DMS 273 (cell line): ENCODE measurements at regions not wholly inside any gene's neighbourhood (a gene's known extent, or its start where the extent isn't known, plus 50 kb on each side); places are given as distances from the start of the nearest gene placed in this dataset.

ENCODE experiments used
- DNase-seq: peaks from one replicate; lab custom pipeline; 2025; ENCODE audit not compliant: unreplicated experiment; lab: John Stamatoyannopoulos, UW

DNA sequence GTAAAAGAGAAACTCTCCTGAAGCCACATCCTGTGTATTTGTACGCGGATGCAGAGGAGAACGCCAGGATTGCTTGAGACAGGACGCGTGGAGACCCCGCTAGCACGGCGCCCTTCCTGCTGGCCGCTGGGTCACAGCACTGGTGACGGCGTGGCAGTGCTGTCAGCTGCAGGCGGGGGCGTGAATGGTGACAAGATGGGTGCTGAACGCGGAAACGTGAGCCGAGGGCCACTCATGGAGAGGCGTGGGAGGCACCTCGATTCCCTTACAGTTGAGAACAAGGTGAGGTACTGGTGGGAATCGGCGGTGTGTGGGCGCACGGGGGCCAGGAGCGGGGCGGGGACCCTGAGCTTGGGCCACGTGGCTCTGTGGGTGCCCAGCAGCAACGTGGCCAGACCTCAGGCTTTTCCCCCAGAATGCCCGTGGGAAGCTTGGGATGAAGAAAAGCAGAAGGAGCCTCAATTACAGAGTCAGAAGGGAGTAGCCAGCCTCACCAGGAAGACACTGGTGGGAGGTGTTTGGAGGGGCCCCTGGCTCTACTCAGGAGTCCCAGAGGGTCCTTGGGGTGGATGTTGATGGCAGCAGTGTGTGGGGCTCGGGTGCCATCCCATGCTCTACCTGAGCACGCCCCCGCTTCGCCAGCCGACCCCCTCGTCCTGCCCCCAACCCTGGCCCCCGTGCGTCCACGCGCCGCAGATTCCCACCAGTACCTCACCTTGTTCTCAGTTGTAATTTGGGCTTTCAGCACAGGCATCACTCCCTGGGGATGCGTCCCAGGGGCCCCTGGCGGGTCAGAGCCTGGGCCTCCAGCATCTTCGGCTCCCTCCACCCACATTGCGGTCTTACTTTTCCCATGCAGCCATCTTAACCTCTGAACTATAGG lies 208.4 kb upstream of the TCERG1L start:
- DNase-seq = no peak

DNA sequence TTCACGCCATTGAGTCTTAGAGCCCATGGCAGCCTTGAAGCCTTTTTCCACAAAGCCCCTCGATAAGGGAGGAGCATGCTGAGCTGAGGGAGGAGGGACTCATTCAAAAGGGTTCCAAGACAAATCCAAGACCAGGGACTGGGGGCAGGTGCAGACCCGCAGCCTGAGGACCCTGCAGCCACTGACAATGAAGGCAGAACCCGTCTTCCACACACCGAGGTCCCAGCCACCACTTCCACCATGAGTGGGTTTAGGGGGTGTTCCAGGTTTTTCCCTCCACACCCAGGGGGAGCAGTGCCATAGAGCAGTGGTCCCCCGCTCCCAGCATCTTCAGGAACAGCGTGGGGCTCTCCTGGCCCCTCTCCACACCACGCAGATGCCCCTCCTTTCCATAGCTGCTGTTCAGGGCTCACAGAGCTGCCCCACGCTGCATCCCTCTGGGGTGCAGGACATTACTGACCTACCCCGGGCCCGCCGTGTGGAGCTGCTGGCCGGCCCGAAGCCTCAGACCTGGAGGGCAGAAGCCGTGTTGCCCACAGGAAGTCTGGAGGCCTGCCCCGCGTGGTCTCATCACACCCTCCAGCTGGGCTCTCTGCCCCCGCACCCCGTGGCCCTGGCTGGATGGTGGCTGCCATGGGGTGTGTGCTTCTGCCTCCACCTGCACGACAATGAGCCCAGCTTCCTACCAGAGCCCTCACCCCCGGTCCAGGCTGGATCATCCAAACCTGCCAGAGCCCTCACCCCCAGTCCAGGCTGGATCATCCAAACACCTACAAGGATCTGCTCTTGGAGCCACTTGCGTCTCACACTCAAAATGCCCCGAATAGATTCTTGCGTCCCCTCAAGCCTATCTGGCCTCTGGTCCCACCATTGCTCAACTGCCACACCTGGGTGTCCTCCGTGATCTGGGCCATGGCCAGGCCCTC lies 220.0 kb upstream of the TCERG1L start:
- no peak for DNase-seq

DNA sequence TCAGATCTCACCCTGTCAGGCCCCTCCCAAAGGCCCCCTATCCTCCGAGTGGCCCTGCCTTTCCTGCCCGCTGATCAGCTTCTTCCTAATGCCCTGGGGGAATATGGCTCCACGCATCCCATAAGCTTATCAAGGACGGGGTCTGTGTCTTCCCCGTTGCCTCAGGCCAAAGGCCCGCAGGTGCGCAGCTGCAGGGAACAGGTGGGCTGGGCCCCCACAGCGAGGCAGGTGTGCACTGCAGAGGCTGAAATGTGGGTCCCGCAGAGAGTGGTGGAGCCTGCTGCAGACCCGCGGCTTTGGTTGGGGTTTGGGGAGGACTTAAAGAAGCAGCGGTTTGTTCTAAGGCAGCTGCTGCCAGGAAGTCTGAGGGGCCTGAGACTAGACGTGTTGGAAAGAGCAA lies 220.8 kb upstream of the TCERG1L start:
- DNase-seq = no peak

DNA sequence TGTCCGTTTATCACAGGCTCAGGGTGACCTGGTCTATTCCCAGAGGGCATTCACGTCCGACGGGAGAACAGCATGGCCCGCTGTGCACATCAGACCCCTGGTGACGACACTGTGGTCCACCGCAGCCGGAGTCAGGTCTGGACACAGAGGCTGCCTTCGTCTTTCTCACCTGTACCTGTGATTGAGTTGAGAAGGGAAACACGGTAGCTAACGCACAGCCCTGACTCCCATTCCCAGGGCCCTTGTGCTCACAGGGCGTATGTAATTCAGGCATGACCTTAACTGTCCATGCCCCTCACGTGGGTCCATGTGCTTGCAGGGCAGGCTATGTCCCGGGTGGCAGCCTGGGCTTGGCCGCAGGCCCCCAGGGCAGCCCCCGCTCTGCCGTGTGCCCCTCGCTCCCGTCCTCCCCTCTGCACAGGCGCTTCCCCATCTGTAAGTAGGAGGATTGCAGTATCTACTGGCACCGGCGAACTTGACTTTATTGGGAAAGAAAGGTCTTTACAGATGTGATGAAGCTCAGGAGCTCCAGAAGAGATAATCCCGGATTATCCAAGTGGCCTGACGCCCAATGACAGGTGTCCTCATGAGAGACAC lies 221.3 kb upstream of the TCERG1L start:
- DNase-seq = no peak

DNA sequence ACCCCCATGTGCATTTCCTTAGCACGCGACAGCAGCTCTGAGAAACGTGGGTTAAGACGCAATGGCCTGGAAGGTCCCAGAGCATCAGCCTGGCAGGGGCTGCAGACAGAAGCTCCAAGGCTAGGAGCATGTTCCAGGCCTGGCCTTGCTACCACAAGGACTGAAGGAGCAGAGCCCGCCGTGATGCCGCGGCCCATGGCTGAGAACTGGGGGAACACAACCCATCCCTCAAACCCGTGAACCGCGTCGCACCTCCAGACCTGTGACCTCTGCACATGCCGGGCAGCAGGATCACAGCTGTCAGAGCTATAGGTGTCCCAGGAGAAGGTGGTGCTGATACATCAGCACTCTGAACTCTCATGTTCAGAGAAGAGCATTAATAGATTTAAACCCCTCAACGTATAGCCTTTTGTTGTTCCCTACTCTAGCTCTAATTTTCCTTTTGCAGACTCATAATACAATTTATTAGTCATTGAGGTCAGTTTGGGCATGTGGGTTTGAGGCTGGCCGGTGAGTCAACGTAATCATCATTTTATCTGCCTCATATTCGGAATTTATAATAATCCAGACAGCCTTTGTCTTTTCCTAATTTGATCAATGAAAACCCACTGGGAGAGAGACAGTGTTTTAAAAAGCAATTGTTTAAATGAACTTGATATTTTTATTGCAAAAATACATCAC lies 222.5 kb upstream of the TCERG1L start:
- no peak for DNase-seq

DNA sequence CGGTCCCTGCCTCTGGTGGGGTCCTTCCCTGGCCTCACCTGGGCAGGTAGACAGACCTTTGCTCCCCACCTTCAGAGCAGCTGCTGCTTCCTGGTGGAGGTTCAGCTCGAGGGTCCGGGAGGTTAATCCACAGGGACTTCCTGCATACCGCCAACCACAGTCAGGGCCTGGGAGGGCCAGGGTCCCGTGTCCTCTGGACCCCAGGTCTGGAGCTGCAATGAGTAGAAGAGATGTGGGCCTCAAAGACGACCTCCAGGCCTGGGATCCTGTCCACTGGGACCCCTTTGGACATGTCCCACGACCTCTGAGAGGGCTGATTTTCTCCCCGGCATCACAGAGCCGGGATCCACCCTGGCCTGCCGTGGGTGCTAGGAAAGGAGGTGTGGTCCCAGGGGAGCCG lies 223.3 kb upstream of the TCERG1L start:
- DNase-seq = no peak

DNA sequence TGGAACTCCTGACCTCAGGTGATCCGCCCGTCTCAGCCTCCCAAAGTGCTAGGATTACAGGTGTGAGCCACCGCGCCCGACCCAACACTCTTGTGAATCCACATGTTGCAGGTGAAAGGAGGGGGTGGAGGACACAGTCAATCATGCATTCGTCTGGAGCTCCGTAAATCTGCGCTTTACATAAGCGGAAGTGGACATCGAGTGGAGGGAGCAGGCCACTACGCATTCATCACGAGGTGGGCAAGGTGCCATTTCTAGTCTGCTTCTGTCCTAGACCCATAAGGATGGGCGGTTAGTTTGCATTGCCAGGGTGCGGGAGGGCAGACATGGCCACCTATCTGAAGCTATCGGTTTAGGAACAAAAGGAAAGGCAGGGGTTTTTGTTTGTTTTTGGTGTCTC lies 225.2 kb upstream of the TCERG1L start:
- no peak for DNase-seq

DNA sequence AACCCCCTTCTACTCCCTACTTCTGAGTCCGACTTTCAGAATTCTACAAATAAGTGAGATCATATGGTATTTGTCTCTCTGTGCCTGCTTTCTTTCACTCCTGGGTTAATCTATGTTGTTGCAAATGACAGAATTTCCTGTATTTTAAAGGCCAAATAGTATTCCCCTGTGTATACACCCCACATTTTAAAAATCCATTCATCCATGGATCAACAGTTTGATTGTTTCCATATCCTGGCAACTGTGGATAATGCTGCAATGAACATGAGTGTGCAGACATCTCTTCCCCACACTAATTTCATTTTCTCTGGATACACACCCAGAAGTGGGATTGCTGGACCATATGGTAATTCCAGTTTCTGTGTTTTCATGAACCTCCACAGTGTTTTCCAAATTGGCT lies 225.8 kb upstream of the TCERG1L start:
- DNase-seq = no peak

DNA sequence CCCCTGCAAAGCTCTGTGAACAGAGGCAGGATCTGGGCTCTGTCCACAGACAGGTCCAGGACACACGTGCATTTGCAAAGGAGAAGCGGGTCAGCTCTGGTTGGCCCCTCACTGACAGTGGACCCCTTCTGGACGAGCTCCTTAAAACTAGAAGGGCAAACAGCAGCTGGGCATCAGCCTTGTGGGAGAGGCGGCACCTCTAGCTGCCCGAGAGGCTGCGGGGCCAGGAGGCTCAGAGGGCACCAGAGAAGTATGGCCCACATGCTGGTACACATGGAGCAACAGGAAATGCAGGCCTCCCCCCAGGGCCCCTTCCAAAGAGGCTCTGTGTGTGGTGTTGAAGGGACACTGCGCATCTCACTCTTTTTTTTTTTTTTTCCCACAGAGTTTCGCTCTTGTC lies 233.0 kb upstream of the TCERG1L start:
- DNase-seq = no peak

DNA sequence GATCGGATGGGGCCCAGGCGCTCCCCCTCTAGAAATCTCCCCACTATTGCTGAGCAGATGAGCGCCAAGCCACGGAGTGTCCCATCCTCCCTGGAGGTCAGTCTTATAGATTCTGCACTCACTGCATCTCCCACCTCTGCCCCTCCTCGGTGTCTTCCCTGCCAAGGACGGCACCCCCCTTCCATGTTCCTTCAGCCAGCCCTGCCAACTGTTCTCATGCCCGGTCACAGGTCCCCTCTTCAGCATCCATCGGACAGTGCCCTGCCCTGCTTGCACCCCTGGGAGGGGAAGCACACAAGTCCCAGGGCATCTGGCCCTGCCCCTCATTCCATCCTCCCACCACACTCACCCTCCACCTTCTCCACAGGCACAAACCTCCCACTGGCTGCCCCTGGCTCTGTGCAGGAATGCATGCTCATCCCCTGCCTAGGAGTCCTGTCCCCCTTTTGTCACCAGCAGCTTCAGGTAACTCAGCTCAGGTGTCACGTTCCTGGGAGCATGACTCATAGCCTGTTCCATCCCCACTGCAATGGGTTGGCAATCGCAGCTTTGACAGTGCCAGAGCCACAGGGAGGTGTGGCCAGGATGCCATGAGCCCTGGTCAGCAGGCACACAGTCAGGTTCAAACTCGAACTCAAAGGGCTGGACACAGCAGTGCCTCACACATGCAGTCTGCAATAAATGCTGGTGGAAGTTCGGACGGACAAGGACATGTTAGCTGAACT lies 234.7 kb upstream of the TCERG1L start:
- no peak for DNase-seq

DNA sequence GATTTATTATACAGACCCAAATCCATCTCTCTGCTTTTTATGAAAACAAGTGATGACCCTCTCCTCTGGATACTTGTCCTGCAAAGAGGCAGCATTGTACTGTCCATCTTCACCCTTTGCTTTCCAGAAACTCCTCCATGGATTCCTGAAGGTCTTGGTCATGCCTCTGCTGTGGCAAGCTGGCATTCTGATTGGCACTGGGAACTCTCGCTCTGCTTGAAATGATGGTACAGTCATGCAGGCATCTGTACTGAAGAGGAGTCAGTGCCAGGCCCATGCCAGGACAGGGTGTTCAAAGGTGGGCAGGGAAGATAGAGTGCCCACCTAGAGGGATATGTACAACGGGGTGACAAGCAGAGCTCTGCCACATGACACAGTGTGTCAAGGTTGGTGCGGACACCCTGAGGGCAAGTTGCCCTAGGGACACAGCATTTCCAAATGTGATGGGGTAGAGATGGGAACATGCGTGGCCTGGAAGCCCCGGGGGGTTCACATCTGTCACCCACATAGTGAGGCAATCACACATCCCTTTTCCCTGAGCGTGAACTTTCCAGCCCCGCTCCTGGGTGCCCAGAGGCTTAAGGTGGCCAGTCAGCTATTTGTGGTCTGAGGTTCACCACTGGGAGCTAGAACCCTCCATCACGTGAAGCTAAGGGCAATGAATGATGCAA lies 235.7 kb upstream of the TCERG1L start:
- no peak for DNase-seq

DNA sequence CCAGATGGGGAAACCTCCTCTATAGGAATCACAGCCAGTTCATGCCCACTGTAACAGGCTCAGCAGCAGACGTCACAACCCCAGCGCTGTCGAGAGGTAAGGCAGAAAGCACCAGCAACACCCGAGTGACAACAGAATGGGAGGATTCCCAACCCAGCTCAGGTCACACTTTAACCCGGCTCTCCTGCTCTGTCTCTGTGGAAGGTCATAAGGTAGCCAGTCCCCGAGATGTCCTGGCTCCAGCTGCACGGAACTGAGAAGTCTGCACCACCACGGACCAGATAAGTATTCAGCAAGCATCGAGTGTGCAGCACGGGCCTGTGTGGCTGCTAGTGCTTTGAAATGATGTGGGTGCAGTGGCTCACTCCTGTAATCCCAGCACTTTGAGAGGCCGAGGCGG lies 236.7 kb upstream of the TCERG1L start:
- no peak for DNase-seq

DNA sequence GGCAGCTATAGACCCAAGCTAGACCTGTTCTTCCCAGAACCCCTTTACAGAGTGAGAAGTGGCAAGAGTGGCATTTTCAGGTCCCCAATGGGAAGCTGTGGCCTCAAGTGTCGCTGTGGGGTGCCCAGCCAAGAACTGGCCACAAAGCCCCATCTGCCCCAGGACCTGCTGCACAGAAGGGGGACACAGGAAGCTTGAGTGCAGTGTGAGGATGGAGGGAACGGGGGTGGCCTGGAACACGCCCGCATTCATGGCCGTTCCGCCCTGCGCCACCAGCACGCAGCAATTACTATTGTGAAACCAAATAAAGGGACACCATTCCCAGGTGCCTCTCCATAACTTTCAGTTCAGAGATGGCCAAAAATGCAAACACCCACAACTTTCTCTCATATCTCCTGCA lies 237.6 kb upstream of the TCERG1L start:
- DNase-seq = no peak

DNA sequence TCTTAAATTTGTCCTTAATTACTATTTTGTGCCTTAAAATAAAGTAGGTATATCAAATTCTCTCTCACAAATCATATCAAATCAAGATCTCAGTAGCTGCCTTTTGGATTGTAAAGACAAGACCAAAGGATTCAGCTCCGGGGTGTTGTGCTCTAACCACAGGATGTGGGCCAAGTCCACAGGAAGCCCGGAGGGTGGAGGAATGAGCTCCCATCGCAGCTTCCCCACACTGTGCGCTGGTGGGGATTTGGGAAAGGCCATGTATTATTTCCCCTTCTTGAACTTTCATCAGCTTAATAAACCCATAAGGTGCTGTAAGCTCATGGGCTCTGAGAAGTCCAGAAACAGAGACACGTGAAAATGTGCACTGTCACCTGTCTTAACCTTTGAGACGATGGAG lies 241.6 kb upstream of the TCERG1L start:
- no peak for DNase-seq

DNA sequence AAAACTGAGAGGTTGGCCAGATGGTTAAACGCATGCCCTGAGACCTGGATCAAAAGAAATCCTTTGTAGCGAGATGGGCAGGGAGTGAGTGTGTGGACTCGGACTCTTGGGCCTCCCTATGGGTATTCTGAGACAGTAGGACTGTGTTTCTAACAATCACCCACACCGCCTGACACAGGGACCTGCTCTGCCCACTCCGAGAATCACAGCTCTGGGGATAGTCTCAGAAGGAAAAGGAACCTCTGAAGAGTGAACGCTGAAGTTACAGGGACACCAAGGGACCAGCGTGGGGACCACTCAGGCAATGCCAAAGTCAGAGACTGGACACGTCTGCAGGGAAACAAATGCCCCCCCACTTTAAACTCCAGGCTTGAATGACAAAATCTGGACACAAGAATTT lies 242.1 kb upstream of the TCERG1L start:
- no peak for DNase-seq

DNA sequence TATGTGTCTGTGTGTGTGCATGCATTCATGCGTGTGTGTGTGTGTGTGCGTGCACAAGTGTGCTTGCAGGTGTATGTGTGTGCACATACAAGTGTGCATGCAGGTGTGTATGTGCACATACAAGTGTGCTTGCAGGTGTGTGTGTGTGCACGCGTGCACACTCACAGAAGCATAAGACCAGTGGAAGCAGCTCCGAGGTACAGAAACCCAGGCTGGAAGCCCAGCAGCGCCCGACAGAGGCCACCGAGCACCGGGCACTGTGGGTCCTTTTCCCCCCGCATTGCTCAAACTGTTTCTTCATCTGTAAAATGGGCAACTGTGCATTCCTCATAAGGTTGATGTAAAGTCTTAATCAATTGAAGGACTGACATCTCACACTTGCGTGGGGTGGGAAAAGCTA lies 243.3 kb upstream of the TCERG1L start:
- DNase-seq = no peak

DNA sequence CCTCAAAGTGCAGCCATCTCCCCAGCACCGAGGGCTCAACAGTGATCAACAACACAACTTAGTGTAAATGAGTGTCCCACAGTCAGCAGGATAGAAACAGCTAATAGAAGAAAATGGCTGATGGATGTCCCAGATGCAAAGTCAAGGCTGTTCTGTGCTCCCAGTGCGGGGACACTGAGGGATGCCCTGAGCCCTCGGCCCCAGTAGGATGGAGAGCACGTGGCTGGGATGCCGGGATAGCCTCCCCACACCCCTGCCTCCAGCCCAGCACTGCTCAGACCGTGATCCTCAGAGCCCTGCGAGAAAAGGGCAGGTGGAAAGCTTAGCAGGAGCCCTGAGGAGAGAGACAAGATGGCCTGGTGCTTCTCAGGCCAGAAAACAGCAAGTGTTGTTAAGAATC lies 243.9 kb upstream of the TCERG1L start:
- DNase-seq = no peak

DNA sequence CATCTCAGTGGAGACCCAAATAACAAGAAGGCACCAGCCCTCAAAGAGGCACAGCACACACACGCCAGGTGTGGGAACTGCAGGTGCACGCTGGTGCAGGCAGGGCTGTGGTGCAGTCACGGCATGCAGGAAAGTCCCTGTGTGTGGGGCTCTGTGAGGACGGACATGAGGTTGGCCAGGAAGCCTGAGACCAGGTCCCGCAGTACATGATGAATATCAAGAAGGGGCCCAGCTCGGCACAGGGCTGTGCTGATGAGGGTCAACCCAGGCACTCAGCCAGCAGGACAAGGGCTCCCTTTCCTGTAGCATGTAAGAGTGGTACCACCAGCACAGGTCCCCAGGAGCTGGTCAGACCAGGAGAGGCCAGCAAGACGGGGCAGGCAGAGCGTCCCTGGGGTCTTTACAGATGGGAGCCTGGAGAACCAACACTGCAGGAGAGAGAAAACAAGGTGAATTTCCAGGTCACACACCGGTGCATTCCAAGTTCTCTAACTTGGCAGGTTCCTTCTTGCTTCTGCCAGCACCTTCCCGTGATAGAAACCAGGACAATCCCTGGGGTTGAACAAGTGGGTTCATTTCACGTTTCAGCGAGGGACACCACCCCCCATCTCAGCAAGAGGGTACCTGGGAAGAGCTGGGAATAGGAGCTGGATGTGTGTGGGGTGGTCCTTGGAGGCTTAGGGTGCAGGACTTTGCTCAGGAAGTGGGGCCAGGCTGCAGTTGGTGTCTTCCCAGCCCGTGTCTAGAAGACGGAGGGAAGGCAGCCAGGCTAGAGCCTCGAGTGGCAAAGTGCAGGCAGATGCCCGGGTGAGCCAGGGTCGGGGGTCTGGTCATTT lies 244.8 kb upstream of the TCERG1L start:
- DNase-seq = no peak

DNA sequence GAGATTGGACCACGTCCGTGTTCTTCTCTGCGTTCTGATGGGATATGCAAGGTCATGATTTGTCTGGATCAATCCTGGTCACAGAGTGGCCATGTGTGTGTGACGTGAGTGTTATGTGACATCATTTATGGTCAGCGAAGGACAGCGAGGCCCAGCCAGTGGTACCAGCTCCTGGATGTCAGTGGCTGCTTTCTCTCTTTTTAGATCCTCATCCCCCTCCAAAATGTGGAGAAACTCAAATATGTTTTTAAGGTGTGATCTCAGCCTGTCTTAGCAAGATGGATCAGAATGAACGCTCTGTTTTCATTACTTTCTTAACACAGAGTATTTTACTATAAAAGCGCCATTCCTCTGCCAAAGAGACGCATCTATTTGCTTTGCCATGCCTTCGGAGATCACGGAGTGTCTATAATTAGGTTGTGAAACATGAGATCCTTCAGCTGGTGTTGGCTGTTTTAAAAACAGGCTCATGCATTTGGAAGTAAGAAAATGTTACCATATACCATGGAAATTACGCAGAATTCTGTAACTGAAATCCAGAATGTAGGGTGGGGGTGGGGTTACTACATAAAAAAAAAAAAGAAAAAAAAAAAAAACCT lies 245.5 kb upstream of the TCERG1L start:
- DNase-seq = no peak
